Dedifferentiated amniotic fluid mesenchymal stem cell (primary cell): ENCODE measurements at regions not wholly inside any gene's neighbourhood (a gene's known extent, or its start where the extent isn't known, plus 50 kb on each side); places are given as distances from the start of the nearest gene placed in this dataset.

Experiments used
- DNase-seq: peaks from one replicate; pipeline ENCODE4 v3.0.0-alpha.2; 2016; ENCODE audit errors: extremely low spot score

DNA sequence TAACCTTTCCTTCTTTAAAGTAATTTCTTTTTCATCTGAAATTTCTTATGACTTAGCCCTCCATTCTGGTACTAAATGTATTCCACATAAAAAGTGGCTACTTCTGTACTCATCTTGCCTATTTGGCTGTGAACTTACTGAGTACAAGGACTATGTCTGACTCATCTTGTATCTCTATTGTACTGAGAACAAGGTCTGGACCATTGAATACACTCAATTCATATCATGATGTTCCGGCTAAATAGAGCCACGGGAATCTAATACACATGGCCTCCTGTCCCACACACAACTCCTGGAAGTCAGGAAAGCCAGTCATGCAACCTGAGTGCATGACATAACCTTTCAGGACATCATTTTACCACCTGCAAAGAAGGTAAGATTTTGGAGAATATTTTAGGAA lies 203.9 kb downstream of the PLK2 start:
- DNase-seq: no peak

DNA sequence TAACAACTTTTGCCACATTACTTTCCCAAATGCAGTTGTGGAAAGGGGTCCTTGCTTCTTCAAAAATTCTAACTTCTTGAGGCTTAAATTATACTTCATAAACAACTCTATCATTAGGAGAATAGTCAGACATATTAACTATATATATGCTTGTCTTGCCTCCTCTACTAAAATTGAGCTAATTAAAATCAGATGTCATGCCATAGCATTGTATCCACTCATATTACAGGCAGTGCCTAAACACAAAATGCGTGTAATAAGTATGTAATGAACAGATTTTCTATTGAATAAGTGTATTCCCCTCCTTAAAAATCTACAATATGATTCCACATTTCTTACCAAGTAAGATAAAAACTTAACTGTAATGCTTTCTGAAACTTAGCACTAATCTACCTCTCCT lies 204.5 kb downstream of the PLK2 start:
- no peak for DNase-seq

DNA sequence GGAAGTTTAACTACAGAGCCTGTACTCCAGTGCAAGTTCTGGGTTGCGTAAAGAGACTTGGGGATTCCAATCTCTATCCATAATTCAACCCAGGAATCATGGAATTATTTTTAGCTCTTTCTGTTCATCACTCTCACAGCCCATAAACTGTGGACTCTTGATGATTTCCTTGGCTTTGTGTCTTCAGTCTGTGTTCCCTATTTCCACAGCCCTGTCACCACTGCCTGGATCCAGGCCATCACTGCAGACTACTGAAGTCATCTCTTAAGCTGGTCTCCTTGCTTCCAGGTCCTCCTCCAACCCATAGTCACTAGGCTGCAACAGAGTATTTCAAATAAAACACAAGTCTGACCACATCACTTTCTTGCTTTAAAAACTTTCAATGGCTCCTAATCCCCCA lies 211.7 kb downstream of the PLK2 start:
- DNase-seq: no peak

GRCh38 chr5:58246461-58246944 lies 213.4 kb downstream of the PLK2 start:
- no peak for DNase-seq

DNA sequence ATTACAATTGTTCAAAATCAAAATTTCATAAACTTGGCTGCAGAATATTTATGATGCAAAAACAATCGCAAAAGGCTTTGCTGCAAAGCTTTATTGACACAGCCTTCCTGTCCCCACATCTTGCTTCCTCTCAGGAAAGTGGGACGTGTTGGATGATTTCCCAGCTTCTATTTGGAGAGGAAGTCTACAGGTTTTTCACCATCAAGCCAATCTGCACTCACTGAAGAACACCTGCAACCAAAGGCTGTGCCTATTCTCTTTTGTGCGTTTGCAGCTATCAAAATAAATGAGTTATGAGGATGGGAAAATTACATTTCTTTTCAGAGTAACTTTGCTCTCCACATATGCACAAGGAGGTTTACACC lies 214.4 kb downstream of the PLK2 start:
- no peak for DNase-seq

GRCh38 chr5:58244819-58245475 lies 214.9 kb downstream of the PLK2 start:
- no peak for DNase-seq

- DNase-seq: no peak
Observed at GRCh38 chr5:58241389-58241788, 218.5 kb downstream of the PLK2 start.

DNA sequence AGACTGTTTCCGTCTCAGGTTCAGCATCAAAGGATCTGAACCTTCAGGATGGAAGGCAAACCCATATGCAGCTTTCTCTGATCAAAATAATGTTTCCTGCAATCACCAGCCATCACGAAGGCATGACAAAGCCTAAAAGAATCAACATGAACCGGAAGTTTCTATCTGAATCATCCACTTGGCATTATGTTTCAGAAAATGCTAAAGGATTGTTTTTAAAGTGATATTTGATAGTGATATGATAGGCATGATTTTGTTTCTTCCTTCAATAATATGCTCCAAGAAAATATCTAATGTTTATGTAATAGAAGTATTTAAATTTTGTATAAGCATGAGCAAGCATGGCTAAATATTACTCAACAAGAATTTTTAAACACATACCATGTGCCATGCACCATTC lies 219.6 kb downstream of the PLK2 start:
- DNase-seq: peak; percentile 64

DNA sequence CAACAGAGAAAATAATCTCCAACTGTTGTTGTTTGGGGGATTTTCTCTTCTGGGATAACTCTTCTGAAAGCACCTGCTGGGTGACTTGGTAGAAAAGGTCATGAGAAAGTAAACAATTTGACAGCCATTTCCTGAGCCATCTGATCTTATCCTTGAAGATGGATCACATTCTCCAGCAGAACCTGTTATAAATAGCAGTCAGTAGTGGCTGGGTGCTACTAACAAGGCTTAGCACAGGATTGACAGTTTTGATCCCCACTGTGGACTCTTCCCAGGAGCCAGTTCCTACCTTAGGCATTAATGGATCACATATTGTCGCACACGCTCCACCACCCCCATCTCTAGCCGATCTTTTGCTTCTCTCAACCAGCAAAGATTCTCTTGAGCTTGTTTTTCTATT lies 220.2 kb downstream of the PLK2 start:
- no peak for DNase-seq

DNA sequence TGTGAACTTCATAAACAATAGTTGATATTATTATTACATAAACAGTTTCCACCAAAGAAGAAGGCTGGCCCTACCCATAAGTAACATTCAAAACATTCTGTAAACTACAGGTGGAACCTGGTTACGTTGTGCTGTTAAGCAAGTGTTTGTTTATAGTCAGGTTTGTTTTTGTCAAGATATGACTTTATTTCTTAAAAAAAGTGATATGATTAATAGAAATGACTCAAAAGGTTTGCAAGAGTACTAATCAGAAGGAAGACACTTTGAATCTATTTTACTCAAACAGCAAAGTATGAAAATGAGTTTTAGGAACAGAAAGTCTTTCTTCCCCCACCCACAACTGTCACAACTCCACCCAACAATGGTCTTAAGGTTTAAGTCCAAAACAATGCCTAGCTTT lies 220.8 kb downstream of the PLK2 start:
- no peak for DNase-seq

DNA sequence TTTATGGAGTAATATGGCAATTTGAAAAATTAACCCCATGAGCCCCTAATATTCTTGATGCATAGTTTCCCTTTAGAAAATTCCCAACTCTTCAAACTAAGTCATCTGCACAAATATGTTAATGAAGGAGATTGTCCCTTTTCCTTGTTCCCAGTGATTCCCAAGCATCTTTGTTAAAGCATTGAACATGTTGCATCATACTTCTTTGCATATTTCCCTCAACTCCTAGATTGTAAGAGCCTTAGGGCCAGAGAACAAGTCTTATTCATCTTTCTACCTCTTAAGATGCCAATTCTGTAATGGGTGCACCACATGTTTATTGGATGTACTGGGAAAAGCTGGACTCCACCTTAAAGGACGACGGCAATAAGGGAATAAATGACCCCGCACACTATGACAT lies 223.4 kb downstream of the PLK2 start:
- DNase-seq: no peak

DNA sequence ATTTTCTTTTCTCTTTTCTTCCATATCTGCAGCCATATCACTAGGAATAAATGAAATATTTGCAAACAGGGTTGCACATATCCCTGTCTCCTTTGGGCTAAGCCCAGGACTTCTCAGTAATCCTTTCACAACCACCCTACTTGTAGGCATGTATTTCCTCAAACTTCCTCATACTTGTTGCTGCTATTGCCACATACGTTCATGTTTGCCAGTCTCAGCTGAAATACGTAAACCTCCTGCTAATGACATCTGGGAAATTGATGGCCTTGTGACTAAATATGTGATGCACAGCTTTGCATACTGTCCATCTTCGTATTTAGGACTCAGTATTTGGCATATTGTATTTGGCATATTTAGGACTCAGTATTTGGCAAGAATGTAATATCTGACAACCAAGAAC lies 224.6 kb downstream of the PLK2 start:
- DNase-seq: peak; percentile 18

DNA sequence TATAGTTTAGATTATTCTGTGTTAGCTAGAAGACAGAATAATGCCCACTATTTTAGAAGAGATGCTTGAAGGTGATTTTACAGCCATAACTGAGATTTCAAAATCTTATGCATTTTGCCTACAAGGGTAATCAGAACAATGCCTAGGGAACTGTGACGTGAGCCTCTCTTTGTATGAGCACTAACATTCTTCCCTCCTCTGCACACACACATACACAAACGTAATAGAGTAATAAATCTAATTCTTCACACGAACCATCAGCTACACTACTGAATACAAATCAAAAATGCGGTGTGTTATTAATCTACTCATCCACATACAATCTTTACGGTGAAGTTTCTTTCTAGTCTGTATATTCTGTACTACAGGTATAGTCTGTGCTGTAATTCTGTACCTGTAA lies 227.8 kb downstream of the PLK2 start:
- DNase-seq: no peak

GRCh38 chr5:58231041-58231440 lies 228.8 kb downstream of the PLK2 start:
- DNase-seq: no peak

GRCh38 chr5:58228896-58229295 lies 231.0 kb downstream of the PLK2 start:
- no peak for DNase-seq

DNA sequence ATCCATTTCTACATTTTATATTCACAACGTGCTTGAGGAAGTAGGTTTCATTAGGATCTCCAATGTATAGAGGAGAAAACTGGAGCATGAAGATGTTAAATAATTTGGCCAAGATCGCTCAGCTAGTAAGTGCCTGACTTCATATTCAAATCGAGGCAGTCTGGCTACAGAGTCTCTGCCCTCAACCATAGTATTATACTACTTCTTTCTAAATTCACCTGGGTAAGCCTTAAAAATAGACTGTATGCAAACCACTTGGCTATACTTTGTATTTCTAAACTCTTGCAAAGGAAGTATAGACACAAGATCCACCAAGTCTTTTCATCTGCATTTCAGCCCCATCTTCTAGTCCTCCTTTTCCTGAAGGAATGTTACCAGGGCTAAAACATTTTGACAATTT lies 232.0 kb downstream of the PLK2 start:
- no peak for DNase-seq

GRCh38 chr5:58224661-58225060 lies 235.2 kb downstream of the PLK2 start:
- DNase-seq: no peak

DNA sequence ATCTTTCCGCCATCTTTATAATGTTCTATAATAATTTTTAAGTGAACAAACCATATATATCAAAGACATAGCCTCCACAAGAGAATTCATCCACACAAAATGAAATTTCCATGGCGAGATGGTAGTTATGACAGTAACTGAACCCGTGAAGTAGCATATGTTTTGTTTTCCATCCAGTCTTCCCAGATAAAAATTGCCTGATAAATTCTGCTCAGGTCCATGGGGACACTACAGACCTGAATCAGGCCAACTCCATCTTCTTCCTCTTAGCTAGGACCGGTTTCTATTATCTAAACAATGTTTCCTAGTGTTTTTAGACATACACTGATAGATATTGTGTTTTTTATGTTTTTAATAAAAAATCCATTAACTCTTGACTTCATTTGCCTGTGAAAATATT lies 235.7 kb downstream of the PLK2 start:
- no peak for DNase-seq

- no peak for DNase-seq
Observed at GRCh38 chr5:58215364-58215763, 244.5 kb downstream of the PLK2 start.

- no peak for DNase-seq
Observed at GRCh38 chr5:58211441-58211840, 248.4 kb downstream of the PLK2 start.

- no peak for DNase-seq
Observed at GRCh38 chr5:58208674-58209073, 251.2 kb downstream of the PLK2 start.

GRCh38 chr5:58207076-58207475 lies 252.8 kb downstream of the PLK2 start:
- DNase-seq: no peak

GRCh38 chr5:58204966-58205365 lies 254.9 kb downstream of the PLK2 start:
- DNase-seq: no peak

- DNase-seq: no peak
Observed at GRCh38 chr5:58202941-58203444, 256.9 kb downstream of the PLK2 start.
